ENCODE measurements at regions not wholly inside any gene's neighbourhood (a gene's known extent, or its start where the extent isn't known, plus 50 kb on each side); places are given as distances from the start of the nearest gene placed in this dataset.
"Not testable (repeated sequence)": the region's sequence is repeated elsewhere in the genome, so short reads cannot be mapped to it uniquely, and the experiment has no call there.

GRCh38 chr1:207196135-207196534 is 92.1 kb downstream of the C4BPA start:
- DNase-seq (ENCODE audit: low read depth in 4 of 4, low spot score in 3 of 4) = not testable (repeated sequence)

- not testable (repeated sequence) for DNase-seq (ENCODE audit: low read depth in 4 of 4, low spot score in 3 of 4)
Measured at GRCh38 chr1:207201534-207201933, 97.5 kb downstream of the C4BPA start.

DNA sequence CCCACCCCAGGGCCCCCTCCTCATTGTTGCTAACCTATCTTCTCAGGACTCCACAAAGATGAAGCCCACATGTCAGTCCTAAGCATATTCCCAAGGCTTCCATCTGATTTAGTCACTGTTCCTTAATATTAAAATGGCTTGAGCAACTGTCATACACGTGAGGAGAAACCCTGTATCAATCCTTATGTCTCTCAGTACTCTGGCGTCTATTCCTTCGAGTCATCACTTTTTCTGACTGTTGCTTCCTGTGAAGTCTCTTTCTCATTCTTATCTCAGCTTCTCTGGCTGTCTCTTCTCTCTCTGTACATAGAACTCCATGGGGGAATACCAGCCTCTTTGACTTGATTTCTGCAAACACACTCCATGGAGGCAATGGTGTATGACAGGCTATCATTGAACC is 98.4 kb downstream of the C4BPA start:
- no peak for DNase-seq (ENCODE audit: low read depth in 4 of 4, low spot score in 3 of 4)

DNA sequence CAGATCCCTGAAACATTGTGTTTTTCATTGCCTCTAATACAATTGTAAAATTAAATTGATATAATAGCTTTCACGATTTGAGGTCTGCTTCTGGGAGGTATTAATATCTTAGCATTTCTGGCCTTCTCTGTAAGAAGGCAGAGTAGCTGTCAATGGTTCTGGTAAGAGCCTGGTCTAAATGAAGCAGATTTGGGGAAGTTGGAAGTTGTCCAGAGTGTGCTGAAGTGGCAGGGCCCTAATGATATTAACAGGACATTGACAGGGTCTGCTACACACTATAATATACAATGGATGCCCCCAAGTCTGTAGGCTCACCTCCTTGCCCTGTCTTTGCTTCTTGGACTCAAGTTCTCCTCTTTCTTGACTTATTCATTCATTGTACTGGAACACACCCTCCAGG is 99.5 kb downstream of the C4BPA start:
- no peak for DNase-seq (ENCODE audit: low read depth in 4 of 4, low spot score in 3 of 4)

DNA sequence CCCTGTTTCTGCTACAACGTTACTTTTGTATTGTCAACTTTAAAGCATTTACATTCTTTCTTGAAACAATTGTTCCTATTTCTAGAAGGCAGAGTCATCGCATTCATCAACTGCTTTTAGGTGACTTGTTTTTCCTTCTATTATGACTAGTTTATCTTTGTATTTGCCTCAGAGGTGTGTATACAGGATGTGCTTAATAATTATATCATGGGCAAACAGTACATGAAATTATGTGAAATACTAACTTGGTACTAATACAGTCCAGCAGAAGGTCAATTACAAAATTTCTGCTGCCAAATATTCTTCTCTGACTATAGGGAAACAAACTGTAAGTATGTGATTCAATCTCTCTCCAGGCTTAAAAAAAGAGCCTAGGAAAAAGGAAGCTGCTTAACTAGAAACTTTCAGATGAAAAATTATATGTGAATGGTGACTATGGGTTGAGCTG is 101.6 kb downstream of the C4BPA start:
- DNase-seq (ENCODE audit: low read depth in 4 of 4, low spot score in 3 of 4) = no peak

- DNase-seq (ENCODE audit: low read depth in 4 of 4, low spot score in 3 of 4) = not testable (repeated sequence)
Measured at GRCh38 chr1:207208691-207209090, 104.7 kb downstream of the C4BPA start.

DNA sequence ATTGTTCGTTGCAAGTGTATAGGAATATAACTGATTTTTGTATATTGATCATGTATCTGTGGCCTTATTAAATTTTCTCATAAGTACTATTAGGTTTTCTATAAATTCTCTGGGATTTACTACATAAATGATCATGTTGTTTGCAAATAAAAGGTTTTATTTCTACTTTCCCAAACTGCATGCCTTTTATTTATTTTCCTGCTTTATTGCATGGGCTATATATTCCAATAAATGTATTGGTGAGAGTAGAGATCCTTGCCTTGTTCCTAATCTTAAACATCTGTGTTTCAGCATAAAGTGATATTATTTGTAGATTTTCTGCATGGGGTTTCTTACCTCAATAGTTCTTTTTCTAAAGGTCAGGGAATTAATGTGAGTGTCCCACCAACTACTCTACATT is 107.0 kb upstream of the CD55 start:
- DNase-seq (ENCODE audit: low read depth in 4 of 4, low spot score in 3 of 4) = no peak

DNA sequence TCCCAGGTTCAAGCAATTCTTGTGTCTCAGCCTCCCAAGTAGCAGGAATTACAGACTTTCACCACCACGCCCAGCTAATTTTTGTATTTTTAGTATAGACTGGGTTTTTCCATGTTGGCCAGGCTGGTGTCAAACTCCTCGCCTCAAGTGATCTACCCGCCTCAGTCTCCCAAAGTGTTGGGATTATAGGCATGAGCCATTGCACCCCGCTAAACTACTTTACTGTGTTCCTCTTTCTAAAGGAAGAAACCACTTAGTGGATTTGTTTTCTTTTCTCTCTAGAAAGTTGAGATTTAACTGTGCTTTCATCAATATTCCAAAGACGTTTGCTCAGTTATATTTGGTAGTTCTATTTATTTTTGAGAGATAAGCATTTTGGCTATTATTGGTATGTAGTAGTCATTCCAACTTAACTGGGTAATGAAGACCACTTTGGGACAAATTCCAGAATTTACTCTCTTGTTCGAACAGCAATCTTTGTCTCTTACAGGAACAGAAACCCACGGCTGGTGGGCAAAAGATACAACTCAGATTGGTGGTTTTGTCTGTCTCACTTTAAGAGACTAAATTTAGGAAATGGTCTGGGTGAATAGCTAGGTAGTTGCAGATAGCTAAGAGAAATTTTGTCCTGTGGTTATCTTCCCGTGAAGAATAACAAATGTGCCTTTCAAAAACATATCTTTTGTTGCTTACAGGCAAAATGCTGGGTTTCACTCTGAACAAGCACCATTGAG is 103.5 kb upstream of the CD55 start:
- DNase-seq (ENCODE audit: low read depth in 4 of 4, low spot score in 3 of 4) = no peak

GRCh38 chr1:207218512-207219362 is 102.7 kb upstream of the CD55 start:
- no peak for DNase-seq (ENCODE audit: low read depth in 4 of 4, low spot score in 3 of 4)

DNA sequence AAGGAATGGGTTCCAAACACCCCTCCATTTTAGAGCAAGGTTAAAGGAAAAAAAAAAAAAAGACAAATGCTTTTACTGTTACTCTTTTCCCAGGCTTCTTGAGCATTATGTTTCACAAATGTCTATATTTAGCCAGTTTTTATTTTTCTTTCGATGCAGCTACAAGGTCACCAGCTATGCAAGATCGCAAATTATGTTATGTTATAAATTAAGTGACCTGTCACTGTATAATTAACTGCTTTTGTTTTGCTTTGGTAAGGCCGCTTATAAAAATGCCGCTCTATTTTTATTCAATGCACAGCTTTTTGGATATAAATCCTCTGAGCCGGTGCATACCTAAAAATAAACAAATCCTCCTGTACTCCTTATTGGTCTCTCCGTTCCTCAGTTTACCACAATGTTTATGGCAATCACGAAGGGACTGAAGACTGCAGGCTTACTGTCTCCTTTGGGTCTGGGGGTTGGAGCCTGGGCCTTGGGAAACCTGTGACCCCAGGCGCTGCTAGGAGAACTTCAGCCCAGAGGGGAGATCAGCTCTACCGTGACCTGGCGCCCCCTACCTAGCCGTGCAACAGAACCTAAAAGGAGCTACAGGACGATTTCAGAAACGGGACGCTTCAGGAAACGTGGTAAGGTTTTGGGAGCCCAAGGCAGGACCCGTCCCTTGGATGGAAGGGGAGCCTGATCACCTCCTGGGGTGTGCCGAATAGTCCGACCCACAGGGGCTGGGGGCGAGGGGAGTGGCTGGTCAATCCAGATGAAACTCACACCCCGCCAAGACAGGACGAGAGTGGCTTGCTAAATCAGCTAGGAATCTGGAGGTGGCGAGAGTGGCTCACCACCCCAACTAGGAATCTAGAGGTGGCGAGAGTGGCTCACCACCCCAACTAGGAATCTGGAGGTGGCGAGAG is 101.2 kb upstream of the CD55 start:
- DNase-seq (ENCODE audit: low read depth in 4 of 4, low spot score in 3 of 4) = peak in 3 of 4 donors; percentile 29 to 60 (median 35)

DNA sequence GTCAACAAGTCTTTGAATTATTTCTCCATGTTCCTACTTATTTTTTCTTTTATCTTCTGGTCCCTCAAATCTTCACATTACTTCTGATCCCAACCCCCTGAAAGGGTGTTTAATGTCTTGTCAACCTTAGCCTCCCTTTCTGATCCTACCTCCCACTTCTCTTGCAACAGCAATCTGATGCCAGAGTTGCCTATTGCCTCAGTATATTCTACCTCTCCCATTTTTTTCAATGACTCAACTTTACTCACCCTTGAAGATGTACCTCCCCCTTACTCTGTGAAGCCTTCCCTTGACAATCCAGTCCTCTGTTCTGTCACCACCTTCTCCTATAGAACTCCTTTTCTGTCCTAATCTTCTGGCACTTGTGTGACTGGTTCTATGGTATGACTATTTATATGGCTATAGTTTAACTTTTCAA is 99.5 kb upstream of the CD55 start:
- DNase-seq (ENCODE audit: low read depth in 4 of 4, low spot score in 3 of 4) = no peak

GRCh38 chr1:207223162-207223561 is 98.3 kb upstream of the CD55 start:
- DNase-seq (ENCODE audit: low read depth in 4 of 4, low spot score in 3 of 4) = no peak

DNA sequence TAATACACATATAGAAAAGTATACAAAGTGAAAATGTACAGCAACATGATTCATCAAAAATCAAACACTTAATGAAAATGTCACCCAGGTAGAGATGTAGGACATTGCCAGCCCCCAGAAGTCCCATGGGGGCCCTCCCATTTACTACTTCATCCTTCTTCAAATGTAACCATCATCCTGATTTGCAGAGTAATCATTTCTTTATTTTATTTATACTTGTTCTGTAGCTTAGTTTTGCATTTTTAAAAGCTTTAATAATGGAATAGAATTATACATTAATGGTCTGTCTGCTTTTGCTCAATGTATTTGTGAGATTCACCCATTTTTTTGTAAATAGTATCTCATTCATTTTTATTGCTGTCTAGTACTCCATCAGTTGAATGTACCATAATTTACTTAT is 96.8 kb upstream of the CD55 start:
- DNase-seq (ENCODE audit: low read depth in 4 of 4, low spot score in 3 of 4) = no peak

DNA sequence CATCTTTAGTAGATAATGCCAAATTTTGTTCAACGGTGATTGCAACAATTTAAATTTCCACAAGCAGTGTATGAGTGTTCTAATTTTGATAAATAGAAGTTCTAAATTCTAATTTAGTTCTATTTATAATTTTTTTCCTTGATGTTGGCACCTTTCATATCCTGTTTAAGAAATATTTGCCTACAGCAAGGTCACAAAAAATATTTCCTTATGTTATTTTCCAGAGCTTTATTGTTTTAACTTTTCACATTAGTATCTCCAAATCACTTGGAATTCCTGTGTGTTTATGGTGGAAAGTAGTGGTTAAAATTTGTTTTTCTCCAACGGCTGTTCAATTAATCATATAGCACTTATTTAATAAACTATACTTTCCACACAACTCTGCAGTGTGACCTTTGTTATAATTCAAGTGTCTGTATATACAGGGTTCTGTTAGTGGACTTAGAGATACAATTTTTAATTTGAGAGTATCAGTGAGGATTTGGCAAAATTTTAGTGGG is 94.3 kb upstream of the CD55 start:
- DNase-seq (ENCODE audit: low read depth in 4 of 4, low spot score in 3 of 4) = no peak

DNA sequence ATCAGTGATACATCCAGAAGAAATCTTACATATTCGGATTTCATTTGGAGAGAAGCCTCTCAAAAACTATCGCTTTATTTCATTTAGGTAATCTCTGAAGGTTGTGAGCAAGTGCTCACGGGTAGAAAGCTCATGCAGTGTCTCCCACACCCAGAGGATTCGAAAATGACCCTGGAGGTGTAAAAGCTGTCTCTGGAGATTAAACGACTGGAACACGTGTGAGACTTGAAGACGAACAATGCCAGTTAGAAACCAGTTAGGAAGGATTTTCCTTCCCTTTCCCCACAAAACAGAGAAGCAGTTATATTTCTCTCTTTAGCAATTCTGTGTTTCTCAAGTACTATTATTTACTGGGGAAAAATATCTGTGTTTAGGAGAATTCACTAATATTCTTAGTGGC is 92.5 kb upstream of the CD55 start:
- DNase-seq (ENCODE audit: low read depth in 4 of 4, low spot score in 3 of 4) = no peak

DNA sequence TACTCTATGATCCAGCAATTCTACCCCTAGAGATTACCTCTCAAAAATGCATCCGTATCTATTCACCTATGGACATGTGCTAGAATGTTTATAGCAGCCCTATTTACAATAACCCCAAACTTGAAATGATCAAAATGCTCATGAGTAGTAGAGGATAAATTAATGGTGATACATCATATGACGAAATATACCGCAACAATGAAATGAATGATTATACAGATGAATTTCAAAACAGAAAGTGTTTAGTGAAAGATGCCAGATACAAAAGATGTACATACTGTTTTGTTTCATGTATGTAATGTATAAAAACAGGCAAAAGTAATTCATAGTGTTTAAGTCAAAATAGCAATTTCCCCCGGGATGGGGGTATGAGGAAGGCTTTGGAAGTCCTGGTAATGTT is 91.0 kb upstream of the CD55 start:
- no peak for DNase-seq (ENCODE audit: low read depth in 4 of 4, low spot score in 3 of 4)

- no peak for DNase-seq (ENCODE audit: low read depth in 4 of 4, low spot score in 3 of 4)
Measured at GRCh38 chr1:207234690-207235089, 86.8 kb upstream of the CD55 start.

DNA sequence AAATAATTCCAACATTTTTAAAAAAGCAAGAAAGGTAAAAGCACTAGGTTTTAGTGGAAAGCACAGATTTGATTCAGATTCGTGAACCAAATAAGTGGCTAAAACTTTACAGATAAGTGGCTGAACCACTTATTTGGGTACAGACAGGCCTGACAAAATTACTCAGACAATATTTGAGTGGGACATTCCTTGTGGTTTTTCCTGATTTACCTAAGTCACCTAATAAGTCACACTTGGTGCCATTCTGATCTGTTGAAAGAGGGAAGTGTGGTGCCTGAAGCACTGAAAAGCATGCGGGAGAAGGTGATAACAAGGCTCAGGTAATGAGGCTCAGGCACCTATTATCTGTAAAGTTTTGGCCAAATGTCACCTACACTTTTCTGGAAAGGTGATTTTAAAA is 81.6 kb upstream of the CD55 start:
- DNase-seq (ENCODE audit: low read depth in 4 of 4, low spot score in 3 of 4) = no peak

DNA sequence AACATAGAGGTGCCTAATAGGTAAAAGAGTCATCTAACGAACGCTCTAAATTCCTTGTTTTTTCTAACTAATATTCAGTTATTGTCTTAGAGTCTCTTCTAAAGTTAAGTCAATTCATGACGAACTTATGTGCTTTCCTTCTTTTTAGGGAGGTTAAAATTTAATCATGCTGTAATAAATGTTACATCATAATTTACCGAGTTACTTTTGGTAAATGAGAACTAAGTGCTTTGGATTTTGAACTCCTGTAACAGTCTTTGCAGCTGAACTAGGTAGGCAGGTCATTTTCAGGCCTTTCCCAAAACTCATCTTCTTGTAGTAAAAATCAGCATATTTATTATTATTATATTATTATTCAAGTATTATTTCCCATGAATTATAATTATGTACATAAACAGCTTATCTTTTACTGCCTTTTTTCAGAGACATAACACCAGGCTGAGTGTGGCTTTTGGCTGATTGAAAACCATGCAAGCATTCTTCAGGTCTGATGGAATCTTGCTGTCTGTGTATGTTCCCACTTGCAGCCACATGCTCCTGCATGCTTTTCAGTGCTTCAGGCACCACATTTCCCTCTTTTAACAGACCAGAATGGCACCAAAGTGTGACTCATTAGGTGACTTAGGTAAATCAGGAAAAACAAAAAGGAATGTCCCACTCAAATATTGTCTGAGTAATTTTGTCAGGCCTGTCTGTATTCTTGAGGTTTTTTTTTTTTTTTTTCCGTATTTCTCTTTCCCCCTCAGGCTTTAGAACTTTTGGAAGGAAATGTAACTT is 81.0 kb upstream of the CD55 start:
- DNase-seq (ENCODE audit: low read depth in 4 of 4, low spot score in 3 of 4) = no peak

Measured in right renal pelvis (tissue), 4 donors.